MM.1S (cell line): ENCODE measurements at regions not wholly inside any gene's neighbourhood (a gene's known extent, or its start where the extent isn't known, plus 50 kb on each side); places are given as distances from the start of the nearest gene placed in this dataset.

ENCODE experiments used
- EZH2 ChIP-seq: fragments of 300-600 bp; sonication (generic); optimal IDR thresholded peaks from 2 replicates; pipeline ENCODE3; 2017; ENCODE audit warnings: low read depth, mild to moderate bottlenecking, antibody characterized with exemption, low read length, mixed read lengths
- EZH2phosphoT487 ChIP-seq: fragments of 300-600 bp; sonication (generic); IDR thresholded peaks from 2 replicates; pipeline ENCODE4 v1.6.1; 2018; ENCODE audit warnings: antibody characterized with exemption, low read length
- TF ChIP-seq, protein P1 (sequence below): fragments of 300-600 bp; sonication (generic); IDR thresholded peaks from 2 replicates; pipeline ENCODE4 v1.5.1; 2016; ENCODE audit warnings: antibody characterized with exemption, low read length, mixed read lengths

DNA sequence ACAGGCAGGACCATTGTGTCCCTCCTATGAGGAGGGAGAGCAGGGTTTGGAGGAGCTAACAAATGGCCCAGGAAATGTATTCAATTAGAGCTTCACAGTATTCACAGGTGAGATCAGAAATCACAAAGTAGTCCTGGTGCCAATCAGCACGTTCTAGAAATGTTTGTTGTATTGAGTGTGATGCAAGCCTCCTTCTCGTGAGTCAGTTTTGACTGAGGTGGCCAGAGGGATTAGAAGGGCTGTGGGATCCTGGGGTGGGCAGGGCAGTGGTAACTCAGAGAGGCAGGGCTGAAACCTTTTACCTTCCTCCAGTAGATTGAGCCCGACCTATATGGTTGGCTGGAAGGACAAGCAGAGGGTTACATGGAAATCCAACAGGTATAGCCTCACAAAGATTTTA is 95.0 kb downstream of the BOD1L2 start:
- TF ChIP-seq EZH2phosphoT487 = no peak
- TF ChIP-seq, protein P1, sequence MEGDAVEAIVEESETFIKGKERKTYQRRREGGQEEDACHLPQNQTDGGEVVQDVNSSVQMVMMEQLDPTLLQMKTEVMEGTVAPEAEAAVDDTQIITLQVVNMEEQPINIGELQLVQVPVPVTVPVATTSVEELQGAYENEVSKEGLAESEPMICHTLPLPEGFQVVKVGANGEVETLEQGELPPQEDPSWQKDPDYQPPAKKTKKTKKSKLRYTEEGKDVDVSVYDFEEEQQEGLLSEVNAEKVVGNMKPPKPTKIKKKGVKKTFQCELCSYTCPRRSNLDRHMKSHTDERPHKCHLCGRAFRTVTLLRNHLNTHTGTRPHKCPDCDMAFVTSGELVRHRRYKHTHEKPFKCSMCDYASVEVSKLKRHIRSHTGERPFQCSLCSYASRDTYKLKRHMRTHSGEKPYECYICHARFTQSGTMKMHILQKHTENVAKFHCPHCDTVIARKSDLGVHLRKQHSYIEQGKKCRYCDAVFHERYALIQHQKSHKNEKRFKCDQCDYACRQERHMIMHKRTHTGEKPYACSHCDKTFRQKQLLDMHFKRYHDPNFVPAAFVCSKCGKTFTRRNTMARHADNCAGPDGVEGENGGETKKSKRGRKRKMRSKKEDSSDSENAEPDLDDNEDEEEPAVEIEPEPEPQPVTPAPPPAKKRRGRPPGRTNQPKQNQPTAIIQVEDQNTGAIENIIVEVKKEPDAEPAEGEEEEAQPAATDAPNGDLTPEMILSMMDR = no peak
- no peak for TF ChIP-seq EZH2
